ENCODE measurements at regions not wholly inside any gene's neighbourhood (a gene's known extent, or its start where the extent isn't known, plus 50 kb on each side); places are given as distances from the start of the nearest gene placed in this dataset.

GRCh38 chr22:34283844-34284243 lies 363.6 kb upstream of the LARGE1 start:
- Histone ChIP-seq H3K27me3 (ENCODE audit: low read depth) (no peaks in the 10 kb centered on the region), H3K36me3 (no peaks in the 10 kb centered on the region), H3K9me3 (replicated peaks) (no peaks in the 10 kb centered on the region), H3K4me3 (no peak overlapping the region), H3K27ac (replicated peaks) (no peak overlapping the region), H3K4me1 (peaks cover 5% of the 10 kb centered on the region)
- no peak for DNase-seq
- no peak for TF ChIP-seq CTCF (IDR thresholded peaks at IDR 0.05; ENCODE audit: borderline replicate concordance)
- intact Hi-C loops (cut with micrococcal nuclease), result no loop called here

GRCh38 chr22:34293324-34293723 lies 373.0 kb upstream of the LARGE1 start:
- Histone ChIP-seq H3K36me3 (no peaks in the 10 kb centered on the region), H3K4me3 (no peak overlapping the region), H3K27ac (replicated peaks) (no peak overlapping the region), H3K27me3 (ENCODE audit: low read depth) (no peaks in the 10 kb centered on the region), H3K9me3 (replicated peaks) (no peaks in the 10 kb centered on the region), H3K4me1 (peaks cover 16% of the 10 kb centered on the region)
- no peak for TF ChIP-seq CTCF (IDR thresholded peaks at IDR 0.05; ENCODE audit: borderline replicate concordance)
- intact Hi-C loops (cut with micrococcal nuclease), result no loop called here
- DNase-seq, result no peak

- no peak overlapping the region for H3K27ac ChIP-seq (replicated peaks)
- peaks cover 16% of the 10 kb centered on the region for H3K4me1 ChIP-seq
- no peak for TF ChIP-seq CTCF (IDR thresholded peaks at IDR 0.05; ENCODE audit: borderline replicate concordance)
- no peaks in the 10 kb centered on the region for H3K9me3 ChIP-seq (replicated peaks)
- no peak for DNase-seq
- intact Hi-C loops (cut with micrococcal nuclease), result no loop called here
- no peak overlapping the region for H3K4me3 ChIP-seq
- H3K27me3 ChIP-seq (ENCODE audit: low read depth), result no peaks in the 10 kb centered on the region
- H3K36me3 ChIP-seq, result no peaks in the 10 kb centered on the region
Measured at GRCh38 chr22:34294476-34294875, 374.2 kb upstream of the LARGE1 start.

- intact Hi-C loops (cut with micrococcal nuclease), result no loop called here
- peaks cover 16% of the 10 kb centered on the region for H3K4me1 ChIP-seq
- no peaks in the 10 kb centered on the region for H3K36me3 ChIP-seq
- DNase-seq, result no peak
- no peak for TF ChIP-seq CTCF (IDR thresholded peaks at IDR 0.05; ENCODE audit: borderline replicate concordance)
- no peaks in the 10 kb centered on the region for H3K27me3 ChIP-seq (ENCODE audit: low read depth)
- H3K27ac ChIP-seq (replicated peaks), result no peak overlapping the region
- H3K4me3 ChIP-seq, result no peak overlapping the region
- no peaks in the 10 kb centered on the region for H3K9me3 ChIP-seq (replicated peaks)
Measured at GRCh38 chr22:34294986-34295385, 374.7 kb upstream of the LARGE1 start.

- no peak overlapping the region for H3K27ac ChIP-seq (replicated peaks)
- H3K4me3 ChIP-seq, result no peak overlapping the region
- no peak for TF ChIP-seq CTCF (IDR thresholded peaks at IDR 0.05; ENCODE audit: borderline replicate concordance)
- intact Hi-C loops (cut with micrococcal nuclease), result no loop called here
- no peaks in the 10 kb centered on the region for H3K27me3 ChIP-seq (ENCODE audit: low read depth)
- DNase-seq, result no peak
- H3K4me1 ChIP-seq, result peaks cover 16% of the 10 kb centered on the region
- H3K9me3 ChIP-seq (replicated peaks), result no peaks in the 10 kb centered on the region
- no peaks in the 10 kb centered on the region for H3K36me3 ChIP-seq
Measured at GRCh38 chr22:34296461-34296860, 376.2 kb upstream of the LARGE1 start.

All from left ventricle myocardium inferior (tissue), 1 donor.